ENCODE measurements at regions not wholly inside any gene's neighbourhood (a gene's known extent, or its start where the extent isn't known, plus 50 kb on each side); places are given as distances from the start of the nearest gene placed in this dataset.
A peak's percentile ranks its signal among the peaks of the same experiment; 100 is the strongest.

- DNase-seq (ENCODE audit: low read depth) = no peak
- no peak overlapping the region for H3K4me3 ChIP-seq (ENCODE audit: low read depth, low read length)
Measured at GRCh38 chr12:75848961-75849360, 182.6 kb downstream of the PHLDA1 start.

GRCh38 chr12:75848431-75848925 lies 183.1 kb downstream of the PHLDA1 start:
- no peak overlapping the region for H3K4me3 ChIP-seq (ENCODE audit: low read depth, low read length)
- DNase-seq (ENCODE audit: low read depth) = peak; percentile 27

GRCh38 chr12:75846102-75846501 lies 185.5 kb downstream of the PHLDA1 start:
- DNase-seq (ENCODE audit: low read depth) = no peak

GRCh38 chr12:75844985-75845384 lies 186.6 kb downstream of the PHLDA1 start:
- no peak overlapping the region for H3K4me3 ChIP-seq (ENCODE audit: low read depth, low read length)
- DNase-seq (ENCODE audit: low read depth) = no peak

More at GRCh38 chr12:75846102-75846501, 185.5 kb downstream of the PHLDA1 start:
- H3K4me3 ChIP-seq (ENCODE audit: low read depth, low read length) = no peak overlapping the region

GRCh38 chr12:75844049-75844770 lies 187.4 kb downstream of the PHLDA1 start:
- H3K4me3 ChIP-seq (ENCODE audit: low read depth, low read length) = no peak overlapping the region
- DNase-seq (ENCODE audit: low read depth) = no peak

- no peak overlapping the region for H3K4me3 ChIP-seq (ENCODE audit: low read depth, low read length)
- DNase-seq (ENCODE audit: low read depth) = no peak
Measured at GRCh38 chr12:75842090-75842489, 189.5 kb downstream of the PHLDA1 start.

- no peak overlapping the region for H3K4me3 ChIP-seq (ENCODE audit: low read depth, low read length)
- no peak for DNase-seq (ENCODE audit: low read depth)
Measured at GRCh38 chr12:75840994-75841355, 190.6 kb downstream of the PHLDA1 start.

GRCh38 chr12:75838309-75838708 lies 193.3 kb downstream of the PHLDA1 start:
- DNase-seq (ENCODE audit: low read depth) = no peak
- H3K4me3 ChIP-seq (ENCODE audit: low read depth, low read length) = no peak overlapping the region

GRCh38 chr12:75837700-75838099 lies 193.9 kb downstream of the PHLDA1 start:
- no peak overlapping the region for H3K4me3 ChIP-seq (ENCODE audit: low read depth, low read length)
- DNase-seq (ENCODE audit: low read depth) = no peak

GRCh38 chr12:75836533-75836932 lies 195.0 kb downstream of the PHLDA1 start:
- DNase-seq (ENCODE audit: low read depth) = no peak
- H3K4me3 ChIP-seq (ENCODE audit: low read depth, low read length) = no peak overlapping the region

- no peak for DNase-seq (ENCODE audit: low read depth)
- H3K4me3 ChIP-seq (ENCODE audit: low read depth, low read length) = no peak overlapping the region
Measured at GRCh38 chr12:75834591-75834990, 197.0 kb downstream of the PHLDA1 start.

- no peak overlapping the region for H3K4me3 ChIP-seq (ENCODE audit: low read depth, low read length)
- no peak for DNase-seq (ENCODE audit: low read depth)
Measured at GRCh38 chr12:75833268-75833667, 198.3 kb downstream of the PHLDA1 start.

GRCh38 chr12:75831402-75831801 lies 200.2 kb downstream of the PHLDA1 start:
- DNase-seq (ENCODE audit: low read depth) = no peak
- no peak overlapping the region for H3K4me3 ChIP-seq (ENCODE audit: low read depth, low read length)

- DNase-seq (ENCODE audit: low read depth) = no peak
- H3K4me3 ChIP-seq (ENCODE audit: low read depth, low read length) = no peak overlapping the region
Measured at GRCh38 chr12:75827061-75827460, 204.5 kb downstream of the PHLDA1 start.

- no peak for DNase-seq (ENCODE audit: low read depth)
- H3K4me3 ChIP-seq (ENCODE audit: low read depth, low read length) = no peak overlapping the region
Measured at GRCh38 chr12:75825686-75826085, 205.9 kb downstream of the PHLDA1 start.

- no peak for DNase-seq (ENCODE audit: low read depth)
- H3K4me3 ChIP-seq (ENCODE audit: low read depth, low read length) = no peak overlapping the region
Measured at GRCh38 chr12:75823475-75823874, 208.1 kb downstream of the PHLDA1 start.

GRCh38 chr12:75822416-75822815 lies 209.2 kb downstream of the PHLDA1 start:
- no peak for DNase-seq (ENCODE audit: low read depth)
- no peak overlapping the region for H3K4me3 ChIP-seq (ENCODE audit: low read depth, low read length)

GRCh38 chr12:75820848-75821578 lies 210.6 kb downstream of the PHLDA1 start:
- no peak overlapping the region for H3K4me3 ChIP-seq (ENCODE audit: low read depth, low read length)
- DNase-seq (ENCODE audit: low read depth) = peak; percentile 84

- H3K4me3 ChIP-seq (ENCODE audit: low read depth, low read length) = no peak overlapping the region
- no peak for DNase-seq (ENCODE audit: low read depth)
Measured at GRCh38 chr12:75820071-75820470, 211.5 kb downstream of the PHLDA1 start.

- no peak for DNase-seq (ENCODE audit: low read depth)
- H3K4me3 ChIP-seq (ENCODE audit: low read depth, low read length) = no peak overlapping the region
Measured at GRCh38 chr12:75819512-75819911, 212.1 kb downstream of the PHLDA1 start.

- no peak overlapping the region for H3K4me3 ChIP-seq (ENCODE audit: low read depth, low read length)
- no peak for DNase-seq (ENCODE audit: low read depth)
Measured at GRCh38 chr12:75818863-75819262, 212.7 kb downstream of the PHLDA1 start.
